IMR-90 (cell line): ENCODE measurements at regions not wholly inside any gene's neighbourhood (a gene's known extent, or its start where the extent isn't known, plus 50 kb on each side); places are given as distances from the start of the nearest gene placed in this dataset.

ENCODE experiments used
- ATAC-seq: fragments of 200-7000 bp; cut with Tn5 transposase; 2 replicates; pipeline ENCODE4 v1.9.1; 2020; ENCODE audit warnings: low read depth, mild to moderate bottlenecking, moderate library complexity
- BruUV-seq: library from RNA; stranded (reverse); fragments of 400-500 nt; replicated peaks from 2 replicates; lab custom pipeline; 2021; lab: Mats Ljungman, UMichigan
- CTCF ChIA-PET: fragments of 300-600 bp; formaldehyde crosslinking; extraction: SDS; loops from one replicate; lab custom pipeline; 2021; ENCODE audit warnings: antibody characterized with exemption; lab: Yijun Ruan, JAX
- POLR2A ChIA-PET: fragments of 300-600 bp; sonication (Branson Sonifier 250); formaldehyde crosslinking; loops from one replicate; lab custom pipeline; 2022; ENCODE audit warnings: antibody characterized with exemption; ENCODE audit not compliant: unreplicated experiment; lab: Charles Lee
- DNase-seq: peaks from one replicate; pipeline ENCODE4 v3.0.0; 2013
- H2AFZ ChIP-seq: replicated peaks from 2 replicates; pipeline ENCODE3; 2013; ENCODE audit warnings: low read length, mild to moderate bottlenecking; ENCODE audit not compliant: poor library complexity
- H2AK5ac ChIP-seq: 2 replicates; pipeline ENCODE4 v1.6.1; 2013; ENCODE audit warnings: low read depth, low read length, inconsistent platforms
- H2AK9ac ChIP-seq: replicated peaks from 2 replicates; pipeline ENCODE3; 2013; ENCODE audit warnings: mild to moderate bottlenecking, low read depth, low read length, moderate library complexity; ENCODE audit not compliant: poor library complexity
- H2BK120ac ChIP-seq: 2 replicates; pipeline ENCODE4 v1.6.1; 2013; ENCODE audit warnings: low read depth, low read length, inconsistent platforms
- H2BK15ac ChIP-seq: 3 replicates; pipeline ENCODE4 v1.6.1; 2013; ENCODE audit warnings: low read depth, low read length, inconsistent platforms
- H2BK20ac ChIP-seq: 2 replicates; pipeline ENCODE4 v1.6.1; 2013; ENCODE audit warnings: low read depth, mild to moderate bottlenecking, inconsistent platforms, low read length, moderate library complexity
- H2BK5ac ChIP-seq: 2 replicates; pipeline ENCODE4 v1.6.1; 2013; ENCODE audit warnings: mild to moderate bottlenecking, low read depth, low read length, inconsistent platforms; ENCODE audit not compliant: poor library complexity, severe bottlenecking
- H3K14ac ChIP-seq: replicated peaks from 2 replicates; pipeline ENCODE4 v1.6.1; 2013; ENCODE audit warnings: low read depth, low read length, inconsistent platforms
- H3K18ac ChIP-seq: 2 replicates; pipeline ENCODE4 v1.6.1; 2013; ENCODE audit warnings: low read depth, low read length, control low read depth
- H3K23ac ChIP-seq: 2 replicates; pipeline ENCODE4 v1.6.1; 2013; ENCODE audit warnings: low read depth, low read length, inconsistent platforms
- H3K27ac ChIP-seq: 2 replicates; pipeline ENCODE4 v1.5.1; 2013; ENCODE audit warnings: mild to moderate bottlenecking, control low read depth, low read length; ENCODE audit not compliant: insufficient read depth
- H3K27me3 ChIP-seq: 2 replicates; pipeline ENCODE4 v1.6.1; 2013; ENCODE audit warnings: low read length; ENCODE audit not compliant: control insufficient read depth, insufficient read depth
- H3K36me3 ChIP-seq: 2 replicates; pipeline ENCODE4 v1.6.1; 2013; ENCODE audit warnings: low read length, mixed read lengths; ENCODE audit not compliant: control insufficient read depth, insufficient read depth
- H3K4ac ChIP-seq: 2 replicates; pipeline ENCODE4 v1.6.1; 2013; ENCODE audit warnings: low read depth, low read length, inconsistent platforms
- H3K4me1 ChIP-seq: 2 replicates; pipeline ENCODE4 v1.6.1; 2013; ENCODE audit warnings: low read length, mixed read lengths; ENCODE audit not compliant: control insufficient read depth, insufficient read depth
- H3K4me2 ChIP-seq: 2 replicates; pipeline ENCODE4 v1.6.1; 2013; ENCODE audit warnings: low read depth, mild to moderate bottlenecking, control low read depth, low read length, moderate library complexity
- H3K4me3 ChIP-seq: 2 replicates; pipeline ENCODE4 v1.5.1; 2013; ENCODE audit warnings: low read depth, mild to moderate bottlenecking, control low read depth, low read length, moderate library complexity; ENCODE audit not compliant: insufficient read depth
- H3K56ac ChIP-seq: 2 replicates; pipeline ENCODE4 v1.6.1; 2013; ENCODE audit warnings: low read length, inconsistent platforms; ENCODE audit not compliant: insufficient read depth; ENCODE audit errors: extremely low read depth
- H3K79me1 ChIP-seq, 2 experiments: 2 replicates each; pipeline ENCODE4 v1.6.1; 2013; ENCODE audit warnings: low read length in 2 of 2, inconsistent platforms in 1 of 2, low read depth in 1 of 2
- H3K9ac ChIP-seq: 2 replicates; pipeline ENCODE4 v1.6.1; 2013; ENCODE audit warnings: low read depth, low read length, control low read depth
- H3K9me1 ChIP-seq: 2 replicates; pipeline ENCODE4 v1.6.1; 2013; ENCODE audit warnings: low read length, inconsistent platforms; ENCODE audit not compliant: insufficient read depth
- H3K9me3 ChIP-seq: 2 replicates; pipeline ENCODE4 v1.6.1; 2013; ENCODE audit warnings: low read length; ENCODE audit not compliant: control insufficient read depth, insufficient read depth
- H4K20me1 ChIP-seq: 2 replicates; pipeline ENCODE4 v1.6.1; 2013; ENCODE audit warnings: low read length, inconsistent platforms; ENCODE audit not compliant: insufficient read depth
- H4K5ac ChIP-seq: 2 replicates; pipeline ENCODE4 v1.6.1; 2013; ENCODE audit warnings: mild to moderate bottlenecking, low read depth, low read length, control low read depth
- H4K8ac ChIP-seq, 2 experiments: 2 replicates each; pipeline ENCODE4 v1.6.1; 2013; ENCODE audit warnings: low read depth in 2 of 2, low read length in 2 of 2, control low read depth in 1 of 2, inconsistent platforms in 1 of 2
- H4K91ac ChIP-seq: 2 replicates; pipeline ENCODE4 v1.6.1; 2013; ENCODE audit warnings: low read depth, low read length, inconsistent platforms; ENCODE audit not compliant: insufficient read depth
- BHLHE40 ChIP-seq: fragments of 150-350 bp; IDR thresholded peaks from 2 replicates; pipeline ENCODE4 v1.6.1; 2016; ENCODE audit warnings: mild to moderate bottlenecking, low read depth, low read length
- CEBPB ChIP-seq: IDR thresholded peaks from 2 replicates; pipeline ENCODE4 v1.6.1; 2012; ENCODE audit warnings: low read depth, low read length, improper control_type of control experiment
- CHD1 ChIP-seq: IDR thresholded peaks from 2 replicates; pipeline ENCODE4 v1.6.1; 2012; ENCODE audit warnings: low read depth, low read length, improper control_type of control experiment
- MAFK ChIP-seq: IDR thresholded peaks from 2 replicates; pipeline ENCODE4 v1.6.1; 2012; ENCODE audit warnings: low read depth, low read length, improper control_type of control experiment
- MAZ ChIP-seq: IDR thresholded peaks from 2 replicates; pipeline ENCODE4 v1.6.1; 2012; ENCODE audit warnings: low read depth, mild to moderate bottlenecking, low read length, improper control_type of control experiment, moderate library complexity, borderline replicate concordance
- MXI1 ChIP-seq: IDR thresholded peaks from 2 replicates; pipeline ENCODE4 v1.6.1; 2012; ENCODE audit warnings: low read depth, mild to moderate bottlenecking, low read length, moderate library complexity, borderline replicate concordance
- NFE2L2 ChIP-seq: fragments of 150-350 bp; IDR thresholded peaks from 2 replicates; pipeline ENCODE4 v1.6.1; 2016; ENCODE audit warnings: low read depth, mild to moderate bottlenecking, low read length
- POLR2A ChIP-seq: IDR thresholded peaks from 2 replicates; pipeline ENCODE4 v1.6.1; 2012; ENCODE audit warnings: mild to moderate bottlenecking, low read depth, low read length
- RAD21 ChIP-seq: IDR thresholded peaks from 2 replicates; pipeline ENCODE4 v1.6.1; 2012; ENCODE audit warnings: low read length, improper control_type of control experiment
- RCOR1 ChIP-seq: IDR thresholded peaks from 2 replicates; pipeline ENCODE4 v1.6.1; 2012; ENCODE audit warnings: mild to moderate bottlenecking, low read length, improper control_type of control experiment; ENCODE audit not compliant: insufficient replicate concordance
- RFX5 ChIP-seq: IDR thresholded peaks from 2 replicates; pipeline ENCODE4 v1.8.0; 2012; ENCODE audit warnings: low read depth, mild to moderate bottlenecking, low read length, moderate library complexity
- SMC3 ChIP-seq: fragments of 150-350 bp; IDR thresholded peaks from 2 replicates; pipeline ENCODE4 v1.6.1; 2016; ENCODE audit warnings: low read depth, mild to moderate bottlenecking, antibody characterized with exemption, low read length, moderate library complexity
- WGBS, 2 experiments: methylation state at CpG; one replicate each; pipeline versions ENCODE4 v1.1.5 to v1.1.7; 2013; ENCODE audit warnings: missing lambda C conversion rate in 2 of 2; ENCODE audit not compliant: insufficient read length in 1 of 2; ENCODE audit errors: extremely low coverage in 2 of 2; 5-methylcytosine and 5-hydroxymethylcytosine counted together
- dilution Hi-C: fragments of 300-500 bp; cut with HindIII; formaldehyde crosslinking; loops from one replicate; pipeline ENCODE4 v1.14.3; 2018; ENCODE audit warnings: low sequenced_read_pairs; ENCODE audit not compliant: unreplicated experiment
- in situ Hi-C: fragments of 300-500 bp; cut with MboI; formaldehyde crosslinking; loops from 3 replicates; pipeline ENCODE4 v1.14.3; 2019; ENCODE audit warnings: low sequenced_read_pairs, inconsistent platforms, mixed read lengths
- intact Hi-C: fragments of 100-400 bp; cut with micrococcal nuclease; formaldehyde crosslinking; loops from 2 replicates; pipeline ENCODE4 v1.10.0; 2022
- TF ChIP-seq, protein P1 (sequence below): fragments of 150-350 bp; IDR thresholded peaks from 2 replicates; pipeline ENCODE4 v1.6.1; 2017; ENCODE audit warnings: mild to moderate bottlenecking, antibody characterized with exemption, low read length, low read depth
- TF ChIP-seq, protein P2 (sequence below): fragments of 150-350 bp; IDR thresholded peaks from 2 replicates; pipeline ENCODE4 v1.6.1; 2016; ENCODE audit warnings: low read depth, mild to moderate bottlenecking, low read length, moderate library complexity, borderline replicate concordance
- TF ChIP-seq, protein P3 (sequence below): conservative IDR thresholded peaks from 2 replicates; pipeline ENCODE4 v1.5.1; 2012; ENCODE audit warnings: mild to moderate bottlenecking, low read depth, low read length, improper control_type of control experiment

DNA sequence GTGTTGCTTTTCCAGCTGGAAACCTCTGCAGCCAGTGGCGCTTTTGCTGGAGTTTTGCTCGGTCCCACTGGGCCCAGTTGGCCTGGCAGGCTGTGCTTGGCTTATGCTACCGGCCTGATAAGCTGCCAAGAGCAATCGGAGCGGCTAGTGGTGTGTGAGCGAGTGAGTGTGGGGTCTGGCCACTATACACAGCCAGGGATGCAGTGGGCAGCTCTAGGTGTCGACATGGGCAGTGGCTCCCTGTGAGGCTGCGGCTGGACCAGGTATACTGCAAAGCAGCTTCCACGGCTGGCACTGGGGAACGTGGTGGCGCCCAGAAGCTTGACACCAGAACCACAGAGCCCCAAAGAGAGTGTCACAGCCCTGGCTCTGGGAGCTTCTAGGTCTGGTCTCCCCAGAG lies 996.5 kb downstream of the GRIK2 start:
- Histone ChIP-seq H3K18ac (no peak overlapping the region), H2AK9ac (no peak overlapping the region), H3K4ac (no peak overlapping the region), H4K20me1 (no peaks in the 10 kb centered on the region), H3K79me1 (no peaks in the 10 kb centered on the region), H2BK120ac (no peak overlapping the region), H3K36me3 (no peaks in the 10 kb centered on the region), H3K4me2 (no peak overlapping the region), H3K56ac (no peak overlapping the region), H3K4me1 (no peaks in the 10 kb centered on the region), H3K23ac (no peak overlapping the region), H2AK5ac (no peak overlapping the region), H3K4me3 (no peak overlapping the region), H2AFZ (no peak overlapping the region), H2BK20ac (no peak overlapping the region), H3K9me1 (no peaks in the 10 kb centered on the region), H2BK15ac (no peak overlapping the region), H3K9me3 (peaks cover 16% of the 10 kb centered on the region), H3K9ac (no peak overlapping the region), H3K14ac (no peak overlapping the region), H4K8ac (no peak overlapping the region), H3K27me3 (no peaks in the 10 kb centered on the region), H4K91ac (no peak overlapping the region), H3K27ac (no peak overlapping the region), H4K5ac (no peak overlapping the region), H2BK5ac (no peak overlapping the region)
- ATAC-seq (no peak), DNase-seq (no peak)
- no TSS peak for BruUV-seq
- intact Hi-C loops: no loop called here
- WGBS, 2 experiments: 55% methylated on average over 5 of the region's 11 CpGs; no CpG with 5 or more reads in 1 of the 2 experiments
- dilution Hi-C loops: no loop called here
- TF ChIP-seq MAFK: no peak
- TF ChIP-seq BHLHE40: no peak
- TF ChIP-seq, protein P1, sequence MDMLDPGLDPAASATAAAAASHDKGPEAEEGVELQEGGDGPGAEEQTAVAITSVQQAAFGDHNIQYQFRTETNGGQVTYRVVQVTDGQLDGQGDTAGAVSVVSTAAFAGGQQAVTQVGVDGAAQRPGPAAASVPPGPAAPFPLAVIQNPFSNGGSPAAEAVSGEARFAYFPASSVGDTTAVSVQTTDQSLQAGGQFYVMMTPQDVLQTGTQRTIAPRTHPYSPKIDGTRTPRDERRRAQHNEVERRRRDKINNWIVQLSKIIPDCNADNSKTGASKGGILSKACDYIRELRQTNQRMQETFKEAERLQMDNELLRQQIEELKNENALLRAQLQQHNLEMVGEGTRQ: no peak
- TF ChIP-seq SMC3: no peak
- TF ChIP-seq MAZ: no peak
- no peak for TF ChIP-seq CEBPB
- TF ChIP-seq, protein P2, sequence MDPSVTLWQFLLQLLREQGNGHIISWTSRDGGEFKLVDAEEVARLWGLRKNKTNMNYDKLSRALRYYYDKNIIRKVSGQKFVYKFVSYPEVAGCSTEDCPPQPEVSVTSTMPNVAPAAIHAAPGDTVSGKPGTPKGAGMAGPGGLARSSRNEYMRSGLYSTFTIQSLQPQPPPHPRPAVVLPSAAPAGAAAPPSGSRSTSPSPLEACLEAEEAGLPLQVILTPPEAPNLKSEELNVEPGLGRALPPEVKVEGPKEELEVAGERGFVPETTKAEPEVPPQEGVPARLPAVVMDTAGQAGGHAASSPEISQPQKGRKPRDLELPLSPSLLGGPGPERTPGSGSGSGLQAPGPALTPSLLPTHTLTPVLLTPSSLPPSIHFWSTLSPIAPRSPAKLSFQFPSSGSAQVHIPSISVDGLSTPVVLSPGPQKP: no peak
- TF ChIP-seq CHD1: no peak
- TF ChIP-seq RCOR1: no peak
- TF ChIP-seq POLR2A: no peak
- TF ChIP-seq NFE2L2: no peak
- TF ChIP-seq MXI1: no peak
- TF ChIP-seq, protein P3, sequence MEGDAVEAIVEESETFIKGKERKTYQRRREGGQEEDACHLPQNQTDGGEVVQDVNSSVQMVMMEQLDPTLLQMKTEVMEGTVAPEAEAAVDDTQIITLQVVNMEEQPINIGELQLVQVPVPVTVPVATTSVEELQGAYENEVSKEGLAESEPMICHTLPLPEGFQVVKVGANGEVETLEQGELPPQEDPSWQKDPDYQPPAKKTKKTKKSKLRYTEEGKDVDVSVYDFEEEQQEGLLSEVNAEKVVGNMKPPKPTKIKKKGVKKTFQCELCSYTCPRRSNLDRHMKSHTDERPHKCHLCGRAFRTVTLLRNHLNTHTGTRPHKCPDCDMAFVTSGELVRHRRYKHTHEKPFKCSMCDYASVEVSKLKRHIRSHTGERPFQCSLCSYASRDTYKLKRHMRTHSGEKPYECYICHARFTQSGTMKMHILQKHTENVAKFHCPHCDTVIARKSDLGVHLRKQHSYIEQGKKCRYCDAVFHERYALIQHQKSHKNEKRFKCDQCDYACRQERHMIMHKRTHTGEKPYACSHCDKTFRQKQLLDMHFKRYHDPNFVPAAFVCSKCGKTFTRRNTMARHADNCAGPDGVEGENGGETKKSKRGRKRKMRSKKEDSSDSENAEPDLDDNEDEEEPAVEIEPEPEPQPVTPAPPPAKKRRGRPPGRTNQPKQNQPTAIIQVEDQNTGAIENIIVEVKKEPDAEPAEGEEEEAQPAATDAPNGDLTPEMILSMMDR: no peak
- no peak for TF ChIP-seq RFX5
- no peak for TF ChIP-seq RAD21
- CTCF ChIA-PET: no interaction called here
- in situ Hi-C loops: no loop called here
- POLR2A ChIA-PET: no interaction called here
